HT-29 (cell line): ENCODE measurements at regions not wholly inside any gene's neighbourhood (a gene's known extent, or its start where the extent isn't known, plus 50 kb on each side); places are given as distances from the start of the nearest gene placed in this dataset.

ENCODE experiments used
- DNase-seq: peaks from one replicate; pipeline ENCODE4 v3.0.0-alpha.2; 2015; ENCODE audit warnings: low spot score

DNA sequence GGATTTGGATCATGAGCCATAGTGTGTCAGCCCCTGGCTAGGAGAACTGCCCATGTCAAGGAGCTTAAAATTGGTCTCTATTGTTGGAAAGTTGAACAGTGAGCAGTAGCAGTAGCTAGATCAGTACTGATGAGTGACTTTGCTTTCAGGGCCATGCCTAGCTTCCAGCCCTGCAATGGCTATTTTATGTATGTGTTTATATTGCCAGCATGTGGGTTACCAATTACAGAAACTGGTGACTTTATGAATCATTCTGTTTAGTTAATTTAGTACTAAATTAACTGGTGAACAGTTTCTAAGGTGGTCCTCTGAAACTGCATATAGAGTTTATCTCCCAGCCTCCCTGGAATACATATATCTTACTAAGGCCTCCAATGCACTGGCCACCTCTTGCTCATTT, 908.1 kb upstream of the ALCAM start:
- no peak for DNase-seq

DNA sequence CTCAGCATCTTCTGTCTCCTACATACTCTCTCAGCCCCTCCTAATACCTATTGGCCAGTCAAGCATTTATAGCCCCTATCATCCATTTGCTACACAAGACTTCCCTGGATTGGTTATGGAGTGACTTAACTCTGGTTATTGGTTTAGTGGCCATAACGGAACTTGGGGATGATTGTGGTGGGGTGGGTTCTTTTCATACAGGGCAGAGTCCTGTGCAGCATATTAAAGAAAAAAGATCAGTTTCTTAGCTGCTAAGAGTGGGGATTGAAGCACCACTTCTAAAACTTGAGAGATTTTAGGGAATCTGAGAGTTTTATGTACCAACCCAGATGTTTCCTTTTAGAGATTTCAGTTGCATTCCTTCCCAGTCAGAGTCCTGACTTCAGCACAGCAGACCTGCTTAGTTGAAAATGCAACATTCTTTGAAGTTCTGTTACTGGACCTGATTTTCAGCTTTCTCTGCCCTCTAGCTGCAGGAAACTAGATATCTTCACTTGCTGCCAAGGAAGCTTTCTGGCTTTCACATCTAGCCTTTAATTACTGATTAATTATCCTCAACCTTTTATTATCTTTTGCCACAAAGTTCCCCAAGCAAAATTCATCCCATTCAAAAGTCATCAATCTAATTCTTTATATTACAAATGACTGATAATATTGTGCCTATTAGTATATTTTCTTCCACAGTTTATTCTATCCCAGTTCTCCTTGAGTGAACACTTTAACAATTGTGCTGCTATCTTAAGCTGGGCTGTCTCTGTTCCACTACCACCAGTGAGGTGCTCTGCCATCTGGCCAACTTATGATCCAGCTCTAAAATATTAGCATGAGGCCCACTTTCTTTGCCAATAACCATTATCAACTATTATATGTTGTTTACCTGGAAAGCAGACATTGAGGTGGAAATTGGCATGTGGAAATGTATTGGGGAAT, 906.0 kb upstream of the ALCAM start:
- no peak for DNase-seq

DNA sequence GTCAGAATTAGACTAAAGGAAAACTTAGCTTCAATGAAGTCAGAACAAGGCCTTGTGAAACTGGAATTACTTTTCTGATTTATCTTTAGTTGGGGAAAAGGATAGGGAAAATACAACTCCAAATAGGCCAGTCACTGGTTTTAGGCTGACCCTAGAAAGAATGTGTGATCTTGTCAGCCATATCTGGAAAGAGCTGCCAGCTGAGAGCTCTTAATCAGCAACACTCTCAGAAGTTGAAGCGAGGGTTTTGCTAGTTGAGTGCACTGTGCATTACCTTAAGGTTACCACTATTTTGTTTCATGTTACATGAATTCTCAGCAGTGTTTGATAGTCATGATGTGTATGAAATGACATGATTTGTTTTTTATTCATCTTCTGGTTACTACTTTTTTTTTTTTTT, 905.3 kb upstream of the ALCAM start:
- DNase-seq = no peak

DNA sequence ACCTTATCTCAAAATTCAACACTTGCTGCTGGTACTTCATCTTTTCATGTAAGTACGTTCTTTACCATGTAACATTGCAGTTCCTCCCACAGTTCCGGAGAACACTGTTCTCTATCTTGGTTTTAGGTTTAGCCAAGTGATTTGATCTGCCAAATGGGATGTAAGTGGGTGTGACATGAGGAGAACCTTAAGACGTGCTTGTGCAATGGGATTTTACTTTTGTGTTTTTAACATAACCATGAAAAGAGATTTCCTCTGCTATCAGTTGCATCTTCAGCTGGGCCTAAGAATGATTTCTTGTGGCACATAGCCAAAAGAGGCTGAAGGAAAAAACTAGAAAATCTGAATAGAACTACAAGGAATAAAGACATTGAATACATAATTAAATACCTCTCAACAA, 894.5 kb upstream of the ALCAM start:
- DNase-seq = no peak

DNA sequence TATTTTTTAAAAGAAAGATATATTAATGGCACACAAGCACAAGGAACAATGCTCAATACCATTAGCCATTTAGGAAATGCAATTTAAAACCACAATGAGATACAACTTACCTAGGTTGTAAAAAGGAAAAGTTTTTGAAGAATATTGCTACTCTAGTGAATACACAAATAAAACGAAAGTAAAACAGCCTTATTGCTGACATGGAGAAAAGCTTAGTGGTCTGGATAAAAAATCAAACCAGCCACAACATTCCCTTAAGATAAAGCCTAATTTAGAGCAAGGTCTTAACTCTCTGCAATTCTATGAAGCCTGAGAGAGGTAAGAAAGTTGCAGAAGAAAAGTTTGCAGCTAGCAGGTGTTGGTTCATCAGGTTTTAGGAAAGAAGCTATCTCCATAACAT, 892.7 kb upstream of the ALCAM start:
- DNase-seq = no peak

DNA sequence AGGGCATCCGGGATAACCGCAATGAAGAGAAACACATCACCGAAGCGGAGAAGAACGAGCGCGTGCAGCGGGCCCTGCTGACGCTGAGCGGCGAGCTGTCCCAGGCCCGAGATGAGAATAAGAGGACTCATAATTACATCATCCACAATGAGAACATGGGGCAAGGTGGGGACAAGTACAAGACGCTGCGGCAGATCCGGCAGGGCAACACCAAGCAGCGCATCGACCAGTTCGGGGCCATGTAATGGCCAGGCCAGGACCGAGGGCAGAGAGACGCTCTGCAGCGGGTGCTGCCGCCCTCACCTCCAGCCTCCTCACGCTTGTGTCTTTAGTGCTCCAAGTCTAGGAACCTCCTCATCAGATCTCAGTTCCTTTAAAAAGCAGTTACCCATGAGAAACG, 863.7 kb upstream of the ALCAM start:
- no peak for DNase-seq

DNA sequence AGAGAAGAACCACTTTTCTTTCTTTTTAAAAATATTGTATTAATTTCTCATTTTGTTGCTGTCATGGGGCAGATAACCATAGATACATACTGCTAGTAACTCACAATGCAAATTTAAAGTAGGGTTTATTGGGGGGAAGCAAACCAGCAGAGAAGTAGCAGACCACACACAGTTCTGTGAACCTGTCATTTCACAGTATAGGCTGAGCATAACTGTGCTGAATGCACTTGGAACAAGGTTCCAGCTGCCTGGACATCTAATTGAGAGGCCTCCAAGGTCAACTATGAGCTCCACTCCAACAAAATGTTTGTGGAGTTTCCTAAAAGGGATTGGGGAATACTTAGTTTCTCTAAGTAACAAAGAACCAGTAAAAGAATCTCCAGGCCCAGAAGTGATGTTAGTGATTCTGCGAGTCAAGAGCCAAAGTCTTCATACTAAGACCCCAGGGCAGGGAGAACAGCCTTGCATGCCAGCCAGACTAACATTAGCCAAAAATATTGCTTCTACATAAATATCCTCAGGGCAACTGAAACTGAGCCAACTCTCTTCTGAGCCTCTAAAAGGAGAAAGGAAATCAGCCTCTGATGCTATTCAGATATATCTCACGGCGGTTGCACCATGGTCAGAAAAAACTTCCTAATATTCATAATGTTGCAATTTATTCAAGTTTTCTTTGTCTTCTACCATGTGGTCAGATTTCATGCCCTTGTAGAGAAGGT, 856.4 kb upstream of the ALCAM start:
- DNase-seq = no peak

DNA sequence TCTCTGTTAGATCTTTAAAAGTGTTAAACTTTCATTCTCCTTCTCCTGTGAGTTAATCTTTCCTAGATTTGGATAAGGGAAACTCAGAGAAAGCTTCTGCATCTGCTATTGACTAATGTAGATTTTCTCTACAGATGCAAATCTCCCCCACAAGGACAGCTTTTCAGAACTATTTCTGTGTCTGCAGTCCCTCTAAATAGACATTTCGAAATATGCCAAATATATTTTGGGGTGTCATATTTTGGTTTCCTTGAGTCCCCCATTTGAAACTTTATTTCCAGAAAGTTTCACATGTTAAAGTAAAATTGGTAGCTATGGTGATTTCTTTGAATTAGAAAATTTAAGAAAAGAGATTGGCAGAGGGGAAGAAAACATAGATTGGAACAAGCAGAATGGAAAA, 852.3 kb upstream of the ALCAM start:
- DNase-seq = no peak

DNA sequence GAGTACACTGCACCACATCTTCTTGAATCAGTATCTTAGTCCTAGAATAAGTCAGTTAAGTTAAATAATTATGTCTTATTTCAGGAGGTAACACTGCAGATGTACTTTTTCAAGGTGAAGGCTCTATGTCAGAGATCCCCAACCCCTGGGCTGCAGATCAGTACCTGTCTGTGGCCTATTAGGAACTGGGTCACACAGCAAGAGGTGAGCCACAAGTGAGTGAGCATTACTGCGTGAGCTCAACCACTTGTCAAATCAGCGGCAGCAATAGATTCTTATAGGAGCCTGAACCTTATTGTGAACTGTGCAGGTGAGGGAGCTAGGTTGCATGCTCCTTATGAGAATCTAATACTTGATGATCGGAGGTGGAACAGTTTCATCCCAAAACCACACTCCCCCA, 851.9 kb upstream of the ALCAM start:
- no peak for DNase-seq

DNA sequence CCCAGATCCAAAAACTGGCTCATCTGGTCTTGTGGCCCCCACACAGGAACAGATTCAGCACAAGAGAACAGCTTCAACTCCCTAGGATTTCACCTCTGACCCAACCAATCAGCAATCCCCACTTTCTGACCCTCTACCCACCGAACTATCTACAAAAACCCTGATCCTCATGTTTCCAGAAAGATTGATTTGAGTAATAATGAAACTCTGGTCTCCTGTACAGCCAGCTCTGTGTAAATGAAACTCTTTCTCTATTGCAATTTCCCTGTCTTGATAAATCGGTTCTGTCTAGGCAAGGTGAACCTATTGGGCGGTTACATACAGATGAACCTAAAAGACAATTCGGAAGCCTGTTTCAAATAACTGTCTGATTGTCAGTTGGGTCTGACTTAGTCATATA, 847.6 kb upstream of the ALCAM start:
- DNase-seq = no peak

DNA sequence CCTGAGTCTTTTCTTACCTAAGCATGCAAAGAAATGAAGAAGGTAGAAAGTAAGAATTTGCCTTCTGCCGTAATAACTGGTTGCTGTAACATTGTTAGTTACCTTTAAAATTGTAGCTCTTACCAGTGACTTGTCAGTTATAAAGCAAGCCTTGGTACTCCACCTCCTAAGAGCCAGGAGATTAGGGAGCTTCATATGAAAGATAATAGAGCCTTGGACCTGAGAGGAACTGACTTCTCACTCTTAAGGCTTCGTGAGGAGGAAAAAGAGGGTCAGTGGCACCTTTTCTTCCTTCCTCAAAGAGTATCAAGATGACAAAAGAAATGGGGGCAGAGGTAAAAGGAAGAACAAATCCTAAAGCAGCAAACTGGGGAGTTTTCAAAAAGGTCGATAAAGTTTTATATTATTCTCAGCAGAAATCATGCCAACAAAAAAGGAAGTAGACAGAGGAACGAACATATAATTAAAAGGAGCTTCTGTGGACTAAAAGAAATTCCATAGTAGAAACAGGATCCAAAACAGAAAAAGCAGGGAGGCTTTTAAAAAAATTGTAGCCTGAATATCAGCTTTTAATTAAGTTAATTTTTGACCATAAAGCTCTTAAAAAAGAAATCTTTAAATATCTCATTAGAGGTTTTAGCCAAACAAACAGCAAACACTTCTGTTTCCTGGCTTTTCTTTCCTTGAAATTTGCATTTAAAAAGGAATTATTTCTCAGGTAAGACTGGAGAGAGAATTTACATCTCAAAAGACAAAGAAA, 847.1 kb upstream of the ALCAM start:
- DNase-seq = no peak

DNA sequence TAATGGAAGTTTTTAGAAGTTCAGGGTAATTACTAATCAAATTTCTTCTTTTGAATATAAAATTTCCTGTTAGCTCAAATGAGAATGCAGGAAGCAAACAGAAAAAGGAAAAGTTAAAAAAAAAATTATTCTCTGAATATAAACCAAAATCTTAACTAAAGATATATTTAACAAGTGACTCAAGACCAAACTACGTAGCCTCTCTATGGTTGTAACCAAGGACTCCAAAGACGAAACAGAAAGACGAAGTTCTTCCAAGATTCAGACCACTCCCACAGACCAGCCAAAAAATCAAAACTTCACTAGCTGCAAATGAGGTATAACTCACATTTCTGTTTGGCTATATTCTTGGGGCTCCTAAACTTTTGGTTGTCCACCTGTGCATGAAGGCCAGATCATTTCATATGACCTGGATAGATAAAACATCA, 846.5 kb upstream of the ALCAM start:
- no peak for DNase-seq

DNA sequence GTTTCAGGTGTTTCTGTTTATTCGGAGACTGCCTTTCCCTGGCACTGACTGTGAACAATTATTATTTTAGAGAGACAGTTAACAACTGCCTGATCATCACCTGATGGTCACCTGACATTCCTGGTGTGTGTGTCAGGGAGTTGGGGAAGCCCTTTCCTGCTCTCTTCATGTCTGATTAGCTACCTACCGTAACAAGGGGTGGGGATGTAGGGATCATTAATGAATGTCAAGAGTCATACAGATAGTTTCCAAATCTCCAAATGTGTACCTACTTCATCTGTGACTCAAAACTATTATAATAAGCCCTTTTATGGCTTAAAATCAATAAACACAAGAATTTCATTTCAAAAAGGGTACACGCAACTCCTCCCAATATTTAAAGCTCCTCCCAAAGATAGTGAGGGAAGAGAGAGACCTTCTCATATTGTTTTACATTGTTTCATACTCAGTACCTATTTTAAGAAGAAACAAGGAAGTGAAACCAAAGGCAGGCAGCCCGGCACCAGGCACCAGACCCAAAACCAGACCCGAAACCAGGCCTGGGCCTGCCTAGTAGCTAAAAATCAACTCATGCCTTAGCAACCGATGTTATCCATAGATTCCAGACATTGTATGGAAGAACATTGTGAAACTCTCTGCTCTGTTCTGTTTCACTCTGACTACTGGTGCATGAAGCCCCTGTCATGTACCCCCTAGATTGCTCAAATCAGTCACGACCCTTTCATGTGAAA, 844.9 kb upstream of the ALCAM start:
- no peak for DNase-seq

DNA sequence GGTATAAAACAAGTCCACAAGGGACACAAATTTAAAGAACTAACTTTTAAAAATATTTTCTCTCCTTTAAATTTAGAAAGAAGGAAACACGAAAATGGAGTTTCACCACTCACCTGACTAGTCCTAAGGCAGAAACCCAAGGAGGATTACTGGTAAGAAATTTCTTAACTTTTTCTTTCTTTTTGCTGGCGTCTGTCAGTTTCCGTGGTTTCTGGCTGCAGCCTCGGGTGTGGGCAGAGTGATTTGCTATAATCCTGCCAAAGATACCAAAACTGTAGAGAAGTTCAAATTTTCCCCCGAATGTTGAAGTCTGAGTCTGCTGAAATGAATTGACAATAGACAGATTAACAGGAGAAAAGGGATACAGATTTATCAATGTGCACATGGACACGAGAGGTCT, 843.6 kb upstream of the ALCAM start:
- no peak for DNase-seq

DNA sequence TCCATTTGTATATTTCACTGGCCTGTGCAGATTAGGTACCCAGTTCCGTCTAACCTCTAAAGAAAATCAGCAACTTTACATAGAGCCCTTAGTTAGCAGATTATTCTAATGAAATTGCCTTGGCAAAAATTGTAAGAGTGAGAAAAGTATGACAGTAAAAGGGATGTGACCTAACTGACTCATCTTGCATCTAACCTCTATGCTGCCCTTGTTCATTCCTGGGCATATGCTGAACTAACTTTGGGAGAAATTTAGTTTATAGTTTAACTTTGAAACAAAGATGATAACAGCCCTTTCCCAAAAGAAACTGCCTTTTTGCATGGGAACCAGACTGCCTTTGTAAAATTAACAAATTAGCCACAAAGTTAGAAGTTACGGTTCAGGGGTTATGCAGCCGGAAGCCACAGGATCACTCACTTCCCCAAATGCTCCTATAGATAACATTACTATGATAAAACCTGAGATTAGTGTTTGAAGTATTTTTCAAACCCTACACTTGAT, 839.8 kb upstream of the ALCAM start:
- DNase-seq = no peak

DNA sequence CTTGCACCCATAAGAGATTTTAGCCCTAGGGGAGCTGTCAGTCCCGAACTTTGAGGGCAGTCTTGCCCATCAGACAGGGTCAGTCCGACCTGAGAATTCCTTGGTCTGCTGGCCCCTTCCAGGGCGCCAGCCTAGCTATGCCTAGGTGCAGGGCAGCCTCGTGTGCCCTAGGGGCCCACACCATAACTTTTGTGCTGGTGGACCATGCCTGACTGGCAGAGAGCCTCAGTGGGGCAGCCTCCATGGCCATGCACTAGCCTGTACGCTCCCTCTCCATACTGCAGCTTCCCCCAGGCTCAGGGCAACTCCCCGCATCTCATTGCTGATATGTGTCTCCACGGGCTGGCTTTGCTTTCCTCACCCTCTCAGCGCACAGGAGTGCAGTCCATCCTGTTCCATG, 835.8 kb upstream of the ALCAM start:
- no peak for DNase-seq

DNA sequence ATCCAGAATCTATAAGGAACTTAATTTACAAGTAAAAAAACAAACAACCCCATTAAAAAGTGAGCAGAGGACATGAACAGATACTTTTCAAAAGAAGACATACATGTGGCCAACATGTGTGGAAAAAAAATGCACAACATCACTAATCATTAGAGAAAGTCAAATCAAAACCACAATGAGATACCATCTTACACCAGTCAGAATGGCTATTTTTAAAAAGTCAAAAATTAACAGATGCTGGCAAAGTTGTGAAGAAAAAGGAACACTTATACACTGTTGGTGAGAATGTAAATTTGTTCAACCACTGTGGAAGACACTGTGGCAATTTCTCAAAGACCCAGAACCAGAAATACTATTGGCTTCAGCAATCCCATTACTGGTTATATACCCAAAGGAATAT, 830.0 kb upstream of the ALCAM start:
- no peak for DNase-seq

DNA sequence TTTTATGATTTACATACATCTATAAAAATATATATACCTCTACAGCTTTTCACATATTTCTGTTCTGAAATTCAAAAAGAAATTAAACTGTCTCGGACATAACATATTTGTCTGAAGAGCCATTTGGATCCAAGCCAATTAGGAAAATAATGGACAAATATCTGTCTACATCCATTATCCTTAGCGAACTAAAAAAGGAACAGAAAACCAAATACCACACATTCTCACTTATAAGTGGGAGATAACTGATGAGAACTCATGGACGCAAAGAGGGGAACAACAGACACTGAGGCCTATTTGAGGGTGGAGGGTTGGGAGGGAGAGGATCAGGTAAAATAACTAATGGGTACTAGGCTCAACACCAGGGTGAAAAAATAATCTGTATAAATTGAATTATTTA, 829.4 kb upstream of the ALCAM start:
- no peak for DNase-seq

DNA sequence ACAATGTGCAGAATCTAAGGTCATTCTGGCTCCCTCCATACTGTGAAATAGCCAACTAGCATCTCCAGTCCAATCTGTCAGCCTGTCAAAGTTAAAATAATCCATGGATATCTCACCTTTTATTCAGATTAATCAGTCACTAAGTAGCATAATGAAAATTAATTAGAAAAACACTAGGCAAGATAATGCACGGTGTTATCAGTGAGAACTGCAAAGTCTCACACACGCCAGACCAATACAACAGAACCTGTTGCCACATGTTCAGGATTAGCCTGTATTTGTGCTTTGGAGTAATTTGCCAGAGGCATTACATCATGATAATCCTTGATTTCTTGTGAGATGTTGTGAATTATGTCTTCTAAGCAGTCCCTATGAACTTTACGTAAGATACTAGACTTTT, 820.4 kb upstream of the ALCAM start:
- no peak for DNase-seq

DNA sequence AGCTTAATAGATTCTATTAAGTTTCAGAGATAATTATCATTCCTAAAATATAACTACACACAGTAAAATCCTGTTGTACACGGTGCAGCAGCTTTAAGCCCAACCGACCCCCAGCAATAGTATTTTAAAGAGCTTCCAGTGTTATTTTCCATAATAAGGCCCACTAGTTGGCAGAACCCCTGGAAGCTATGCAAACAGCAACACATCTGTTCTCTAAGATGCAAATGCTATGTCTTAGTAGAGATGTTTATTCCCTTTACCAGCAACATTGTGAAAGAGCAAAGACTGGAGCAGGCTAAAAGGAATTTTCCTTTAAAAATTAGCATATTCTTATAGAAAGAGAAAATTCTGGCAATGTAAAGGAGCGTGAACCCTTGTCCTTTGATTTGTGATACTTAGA, 819.7 kb upstream of the ALCAM start:
- DNase-seq = no peak

DNA sequence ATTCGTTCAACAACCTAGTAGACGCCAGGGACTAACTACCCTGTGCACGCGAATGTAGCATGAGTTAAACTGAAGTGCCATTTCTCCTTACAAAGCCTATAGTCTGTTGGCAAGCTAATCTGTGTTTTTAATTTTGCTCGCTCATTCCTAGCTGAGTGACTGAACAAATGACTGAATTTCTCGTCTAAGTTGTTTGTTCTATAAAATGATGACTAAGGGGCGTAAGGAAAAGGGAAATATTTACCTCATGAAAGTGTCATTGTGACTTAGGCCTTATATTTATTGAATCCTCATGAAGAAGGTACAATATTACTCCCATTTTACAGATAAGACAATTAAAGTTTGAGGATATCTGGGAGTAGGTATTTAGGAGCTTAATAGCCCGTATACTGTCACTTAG, 818.3 kb upstream of the ALCAM start:
- DNase-seq = no peak
